Left renal pelvis (tissue), 4 donors: ENCODE measurements at regions not wholly inside any gene's neighbourhood (a gene's known extent, or its start where the extent isn't known, plus 50 kb on each side); places are given as distances from the start of the nearest gene placed in this dataset.
"Not testable (repeated sequence)": the region's sequence is repeated elsewhere in the genome, so short reads cannot be mapped to it uniquely, and the experiment has no call there.

ENCODE experiments used
- DNase-seq, 4 donors: peaks; one replicate each; pipeline ENCODE4 v3.0.0-alpha.2; 2013; ENCODE audit warnings: low read depth in 4 of 4, low spot score in 3 of 4

- no peak for DNase-seq
These were observed 321.5 kb upstream of the CADM2 start for GRCh38 chr3:84637272-84637671.

GRCh38 chr3:84666468-84666867 is 292.3 kb upstream of the CADM2 start:
- DNase-seq = no peak

- no peak for DNase-seq
These were observed 279.6 kb upstream of the CADM2 start for GRCh38 chr3:84679211-84679610.

GRCh38 chr3:84680700-84681099 is 278.1 kb upstream of the CADM2 start:
- no peak for DNase-seq

- DNase-seq = no peak
These were observed 275.3 kb upstream of the CADM2 start for GRCh38 chr3:84683493-84683892.

- DNase-seq = no peak
These were observed 273.3 kb upstream of the CADM2 start for GRCh38 chr3:84685467-84685866.

- no peak for DNase-seq
These were observed 266.5 kb upstream of the CADM2 start for GRCh38 chr3:84692261-84692660.

GRCh38 chr3:84710288-84710687 is 248.5 kb upstream of the CADM2 start:
- not testable (repeated sequence) for DNase-seq

- no peak for DNase-seq
These were observed 240.9 kb upstream of the CADM2 start for GRCh38 chr3:84717894-84718293.

GRCh38 chr3:84724877-84725276 is 233.9 kb upstream of the CADM2 start:
- no peak for DNase-seq

- DNase-seq = no peak
These were observed 231.2 kb upstream of the CADM2 start for GRCh38 chr3:84727616-84728015.

GRCh38 chr3:84734731-84735130 is 224.1 kb upstream of the CADM2 start:
- DNase-seq = not testable (repeated sequence)

GRCh38 chr3:84738086-84738485 is 220.7 kb upstream of the CADM2 start:
- DNase-seq = no peak

- DNase-seq = no peak
These were observed 215.8 kb upstream of the CADM2 start for GRCh38 chr3:84742915-84743425.

GRCh38 chr3:84744130-84744529 is 214.7 kb upstream of the CADM2 start:
- DNase-seq = no peak

- DNase-seq = no peak
These were observed 202.9 kb upstream of the CADM2 start for GRCh38 chr3:84755860-84756259.

GRCh38 chr3:84759361-84759760 is 199.4 kb upstream of the CADM2 start:
- no peak for DNase-seq

GRCh38 chr3:84772841-84773240 is 185.9 kb upstream of the CADM2 start:
- no peak for DNase-seq

- DNase-seq = no peak
These were observed 175.5 kb upstream of the CADM2 start for GRCh38 chr3:84783281-84783680.

- DNase-seq = no peak
These were observed 168.8 kb upstream of the CADM2 start for GRCh38 chr3:84789961-84790360.

GRCh38 chr3:84806958-84807357 is 151.8 kb upstream of the CADM2 start:
- no peak for DNase-seq

- no peak for DNase-seq
These were observed 138.7 kb upstream of the CADM2 start for GRCh38 chr3:84820126-84820525.

GRCh38 chr3:84820906-84821305 is 137.9 kb upstream of the CADM2 start:
- DNase-seq = no peak
